HCT116 (cell line): ENCODE measurements at regions not wholly inside any gene's neighbourhood (a gene's known extent, or its start where the extent isn't known, plus 50 kb on each side); places are given as distances from the start of the nearest gene placed in this dataset.

ENCODE experiments used
- ATAC-seq: fragments of 200-7000 bp; cut with Tn5 transposase; 2 replicates; pipeline ENCODE4 v1.9.1; 2020; ENCODE audit warnings: mild to moderate bottlenecking, moderate library complexity
- BruUV-seq: library from RNA; stranded (reverse); fragments of 400-500 nt; replicated peaks from 2 replicates; lab custom pipeline; 2021; lab: Mats Ljungman, UMichigan
- CTCF ChIA-PET: fragments of 300-600 bp; sonication (Branson Sonifier 250); formaldehyde crosslinking; loops from one replicate; lab custom pipeline; 2021; ENCODE audit warnings: antibody characterized with exemption; lab: Charles Lee
- POLR2A ChIA-PET: fragments of 300-600, 350-600 bp; sonication (Branson Sonifier 250); formaldehyde crosslinking; loops from one replicate; lab custom pipeline; 2021; ENCODE audit warnings: antibody characterized with exemption; lab: Charles Lee
- RAD21 ChIA-PET, 2 experiments: fragments of 300-600 bp; sonication (Branson Sonifier 250); formaldehyde crosslinking; loops; one replicate each; lab custom pipeline; 2023; ENCODE audit warnings: low total read pairs in 2 of 2; ENCODE audit not compliant: uncharacterized antibody in 2 of 2, unreplicated experiment in 2 of 2, low non-redundant PET in 1 of 2; lab: Charles Lee
- DNase-seq: peaks from one replicate; pipeline ENCODE4 v3.0.0-alpha.2; 2010; ENCODE audit warnings: low read depth, low spot score
- H2AFZ ChIP-seq: fragments of 200-600 bp; shearing (Covaris generic), sonication (generic); 2 replicates; pipeline ENCODE4 v1.6.1; 2017; ENCODE audit warnings: low read depth, mixed run types, mixed read lengths, antibody characterized with exemption, low read length; ENCODE audit not compliant: poor library complexity, severe bottlenecking
- H3K27ac ChIP-seq: 2 replicates; pipeline ENCODE4 v1.5.1; 2012; ENCODE audit warnings: low read depth, low read length
- H3K27me3 ChIP-seq: fragments of 200-600 bp; sonication (generic); 2 replicates; pipeline ENCODE4 v1.6.1; 2016; ENCODE audit warnings: mixed run types, low read length, mixed read lengths; ENCODE audit not compliant: insufficient read depth
- H3K36me3 ChIP-seq, 2 experiments: fragments of 200-500 bp in 1 of 2; fragments of 200-600 bp in 1 of 2; sonication (Bioruptor generic) in 1 of 2; sonication (generic) in 1 of 2; 2 replicates each; pipeline versions ENCODE4 v1.5.1 to v1.6.1; 2014 to 2016; ENCODE audit warnings: low read length in 2 of 2, inconsistent platforms in 1 of 2, mixed read lengths in 1 of 2, mixed run types in 1 of 2; ENCODE audit not compliant: insufficient read depth in 2 of 2, control insufficient read depth in 1 of 2
- H3K4me1 ChIP-seq, 2 experiments: fragments of 200-600 bp in 1 of 2; sonication (generic) in 1 of 2; 2 replicates each; pipeline versions ENCODE4 v1.5.1 to v1.6.1; 2012 to 2017; ENCODE audit warnings: low read length in 2 of 2, inconsistent platforms in 1 of 2, mild to moderate bottlenecking in 1 of 2, mixed read lengths in 1 of 2, mixed run types in 1 of 2, moderate library complexity in 1 of 2; ENCODE audit not compliant: insufficient read depth in 2 of 2, control insufficient read depth in 1 of 2
- H3K4me2 ChIP-seq: fragments of 200-600 bp; sonication (generic); 2 replicates; pipeline ENCODE4 v1.6.1; 2017; ENCODE audit warnings: mixed run types, low read length, mixed read lengths
- H3K4me3 ChIP-seq, 2 experiments: fragments of 200-600 bp in 1 of 2; sonication (generic) in 1 of 2; replicated peaks in 1 of 2; 2 replicates each; pipeline ENCODE4 v1.5.1; 2011 to 2016; ENCODE audit warnings: low read length in 2 of 2, control low read depth in 1 of 2, low read depth in 1 of 2, mild to moderate bottlenecking in 1 of 2, mixed read lengths in 1 of 2, mixed run types in 1 of 2
- H3K79me2 ChIP-seq: fragments of 200-600 bp; sonication (generic); 2 replicates; pipeline ENCODE4 v1.6.1; 2017; ENCODE audit warnings: mild to moderate bottlenecking, mixed run types, low read length, moderate library complexity, mixed read lengths; ENCODE audit not compliant: insufficient read depth
- H3K9ac ChIP-seq: fragments of 200-600 bp; sonication (generic); 2 replicates; pipeline ENCODE4 v1.6.1; 2016; ENCODE audit warnings: low read length, mixed read lengths
- H3K9me2 ChIP-seq: fragments of 200-600 bp; sonication (generic), shearing (Covaris generic); 2 replicates; pipeline ENCODE4 v1.6.1; 2017; ENCODE audit warnings: mixed run types, mild to moderate bottlenecking, moderate library complexity; ENCODE audit not compliant: insufficient read depth
- H3K9me3 ChIP-seq, 2 experiments: fragments of 200-500 bp in 1 of 2; fragments of 200-600 bp in 1 of 2; sonication (Bioruptor generic) in 1 of 2; sonication (generic) in 1 of 2; 2 replicates each; pipeline ENCODE4 v1.6.1; 2014 to 2017; ENCODE audit warnings: low read length in 2 of 2, mixed read lengths in 2 of 2, inconsistent platforms in 1 of 2, low read depth in 1 of 2, mild to moderate bottlenecking in 1 of 2, mixed run types in 1 of 2, moderate library complexity in 1 of 2; ENCODE audit not compliant: control insufficient read depth in 1 of 2, insufficient read depth in 1 of 2
- H4K20me1 ChIP-seq: fragments of 200-600 bp; sonication (generic), shearing (Covaris generic); 2 replicates; pipeline ENCODE4 v1.6.1; 2017; ENCODE audit warnings: mixed run types, mild to moderate bottlenecking, moderate library complexity; ENCODE audit not compliant: insufficient read depth
- EGR1 ChIP-seq: IDR thresholded peaks from 2 replicates; pipeline ENCODE4 v1.6.1; 2012; ENCODE audit warnings: low read depth
- FOSL1 ChIP-seq: IDR thresholded peaks from 2 replicates; pipeline ENCODE4 v1.6.1; 2012; ENCODE audit warnings: low read depth
- POLR2A ChIP-seq: IDR thresholded peaks from 2 replicates; pipeline ENCODE4 v1.7.0; 2011; ENCODE audit warnings: borderline replicate concordance; ENCODE audit not compliant: insufficient read depth, insufficient read length; ENCODE audit errors: extremely low read depth
- SIN3A ChIP-seq: IDR thresholded peaks from 2 replicates; pipeline ENCODE4 v1.6.1; 2012; ENCODE audit warnings: low read depth
- SRF ChIP-seq: IDR thresholded peaks from 2 replicates; pipeline ENCODE4 v1.6.1; 2012; ENCODE audit warnings: low read depth
- TCF7L2 ChIP-seq: IDR thresholded peaks from 2 replicates; pipeline ENCODE4 v1.7.0; 2011; ENCODE audit warnings: borderline replicate concordance, inconsistent platforms; ENCODE audit not compliant: insufficient read depth, insufficient read length; ENCODE audit errors: extremely low read depth
- ZBTB33 ChIP-seq: IDR thresholded peaks from 2 replicates; pipeline ENCODE4 v1.6.1; 2011; ENCODE audit warnings: mild to moderate bottlenecking, low read length, moderate library complexity; ENCODE audit not compliant: insufficient replicate concordance; ENCODE audit errors: extremely low read depth
- ZFX ChIP-seq: fragments of 450-650 bp; IDR thresholded peaks from 2 replicates; pipeline ENCODE4 v1.6.1; 2017
- intact Hi-C: fragments of 100-400 bp; cut with micrococcal nuclease; formaldehyde crosslinking; loops from 2 replicates; pipeline ENCODE4 v1.10.0; 2022
- TF ChIP-seq, protein P1 (sequence below): IDR thresholded peaks from 2 replicates; pipeline ENCODE4 v1.6.1; 2012
- TF ChIP-seq, protein P2 (sequence below): IDR thresholded peaks from 2 replicates; pipeline ENCODE4 v1.6.1; 2012

- Histone ChIP-seq H3K27me3 (no peaks in the 10 kb centered on the region), H3K9me2 (no peaks in the 10 kb centered on the region), H3K4me3 (no peak overlapping the region), H2AFZ (no peak overlapping the region), H4K20me1 (no peaks in the 10 kb centered on the region), H3K4me1 (no peaks in the 10 kb centered on the region), H3K36me3 (no peaks in the 10 kb centered on the region), H3K4me2 (no peak overlapping the region), H3K27ac (no peak overlapping the region), H3K79me2 (no peaks in the 10 kb centered on the region), H3K9ac (no peak overlapping the region), H3K9me3 (no peaks in the 10 kb centered on the region)
- no peak for DNase-seq
- BruUV-seq: no TSS peak
- RAD21 ChIA-PET: no interaction called here
- POLR2A ChIA-PET: no interaction called here
- no peak for TF ChIP-seq POLR2A
- no peak for TF ChIP-seq EGR1
- TF ChIP-seq, protein P1, sequence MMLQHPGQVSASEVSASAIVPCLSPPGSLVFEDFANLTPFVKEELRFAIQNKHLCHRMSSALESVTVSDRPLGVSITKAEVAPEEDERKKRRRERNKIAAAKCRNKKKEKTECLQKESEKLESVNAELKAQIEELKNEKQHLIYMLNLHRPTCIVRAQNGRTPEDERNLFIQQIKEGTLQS: no peak
- no peak for TF ChIP-seq ZBTB33
- TF ChIP-seq SIN3A: no peak
- TF ChIP-seq, protein P2, sequence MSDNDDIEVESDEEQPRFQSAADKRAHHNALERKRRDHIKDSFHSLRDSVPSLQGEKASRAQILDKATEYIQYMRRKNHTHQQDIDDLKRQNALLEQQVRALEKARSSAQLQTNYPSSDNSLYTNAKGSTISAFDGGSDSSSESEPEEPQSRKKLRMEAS: no peak
- TF ChIP-seq TCF7L2: no peak
- no peak for ATAC-seq
- intact Hi-C loops: no loop called here
- CTCF ChIA-PET: no interaction called here
These were observed 202.2 kb downstream of the DNAJB9 start for GRCh38 chr7:108771853-108772252.

GRCh38 chr7:108777966-108778365 is 208.3 kb downstream of the DNAJB9 start:
- intact Hi-C loops: no loop called here
- H3K4me1 ChIP-seq: no peaks in the 10 kb centered on the region
- H3K9ac ChIP-seq: no peak overlapping the region
- POLR2A ChIA-PET: no interaction called here
- H3K9me3 ChIP-seq: no peaks in the 10 kb centered on the region
- no peaks in the 10 kb centered on the region for H4K20me1 ChIP-seq
- ATAC-seq: no peak
- no peak for DNase-seq
- H3K4me3 ChIP-seq: no peak overlapping the region
- H2AFZ ChIP-seq: no peak overlapping the region
- H3K27me3 ChIP-seq: no peaks in the 10 kb centered on the region
- BruUV-seq: no TSS peak
- TF ChIP-seq ZFX (no peak), FOSL1 (no peak), SRF (no peak)
- no peaks in the 10 kb centered on the region for H3K79me2 ChIP-seq
- no peaks in the 10 kb centered on the region for H3K36me3 ChIP-seq
- no peaks in the 10 kb centered on the region for H3K9me2 ChIP-seq
- RAD21 ChIA-PET: no interaction called here
- CTCF ChIA-PET: no interaction called here
- no peak overlapping the region for H3K27ac ChIP-seq
- no peak overlapping the region for H3K4me2 ChIP-seq
